Kidney (tissue), 13 donors: ENCODE measurements at regions not wholly inside any gene's neighbourhood (a gene's known extent, or its start where the extent isn't known, plus 50 kb on each side); places are given as distances from the start of the nearest gene placed in this dataset.

Experiments
- DNase-seq, 5 donors: peaks; one replicate each; pipeline ENCODE4 v3.0.0-alpha.2; 2013 to 2020
- FAIRE-seq: peaks from 2 replicates; lab custom pipeline; 2012; peaks lifted over from hg19 to GRCh38; lab: Jason Lieb, UNC
- H3K27ac ChIP-seq, 2 donors: one replicate each; pipeline ENCODE4 v1.7.0; 2013; ENCODE audit warnings: low read depth in 2 of 2, low read length in 2 of 2, inconsistent platforms in 1 of 2
- H3K27me3 ChIP-seq: one replicate; pipeline ENCODE4 v1.7.1; 2013; ENCODE audit warnings: low read length, inconsistent platforms; ENCODE audit not compliant: control insufficient read depth, insufficient read depth
- H3K36me3 ChIP-seq, 3 donors: one replicate each; pipeline versions ENCODE4 v1.7.0 to v1.7.1; 2013; ENCODE audit warnings: low read length in 3 of 3, control low read depth in 1 of 3, inconsistent platforms in 1 of 3; ENCODE audit not compliant: insufficient read depth in 3 of 3, control insufficient read depth in 2 of 3
- H3K4me1 ChIP-seq, 3 donors: one replicate each; pipeline versions ENCODE4 v1.7.0 to v1.7.1; 2013; ENCODE audit warnings: low read length in 3 of 3, inconsistent platforms in 1 of 3, low read depth in 1 of 3; ENCODE audit not compliant: control insufficient read depth in 2 of 3, insufficient read depth in 2 of 3
- H3K4me3 ChIP-seq, 3 donors: one replicate each; pipeline versions ENCODE4 v1.7.0 to v1.8.1; 2013; ENCODE audit warnings: low read length in 3 of 3, control low read depth in 1 of 3, inconsistent platforms in 1 of 3
- H3K9ac ChIP-seq, 3 donors: one replicate each; pipeline versions ENCODE4 v1.7.0 to v1.7.1; 2013; ENCODE audit warnings: low read length in 3 of 3, control low read depth in 1 of 3, inconsistent platforms in 1 of 3
- H3K9me3 ChIP-seq, 3 donors: one replicate each; pipeline versions ENCODE4 v1.7.0 to v1.7.1; 2013; ENCODE audit warnings: low read length in 3 of 3, control low read depth in 1 of 3, inconsistent platforms in 1 of 3; ENCODE audit not compliant: control insufficient read depth in 2 of 3, insufficient read depth in 1 of 3
- CTCF ChIP-seq: IDR thresholded peaks from 3 replicates; pipeline ENCODE4 v1.5.1; 2012; ENCODE audit warnings: mild to moderate bottlenecking, moderate library complexity, borderline replicate concordance; ENCODE audit not compliant: insufficient read depth; ENCODE audit errors: extremely low read depth
- intact Hi-C: fragments of 100-400 bp; cut with DNase I; formaldehyde crosslinking; loops from one replicate; pipeline ENCODE4 v1.11.1; 2022
- donor health status: control.
- donor health status: control.
- donor health status: control.
- donor health status: control.
- donor health status: control.
- donor health status: DM: yes; HTN: yes; CAD: no.
- donor health status: Normal renal cell carcinoma (clear cell type).

GRCh38 chr15:87212041-87212440 is 1044.5 kb downstream of the NTRK3 start:
- no peak overlapping the region for H3K27ac ChIP-seq
- H3K4me1 ChIP-seq, result no peaks in the 10 kb centered on the region
- peak in 2 of 5 donors; percentile 11 to 24 for DNase-seq
- H3K4me3 ChIP-seq, result no peak overlapping the region
- no peak for TF ChIP-seq CTCF
- no peaks in the 10 kb centered on the region for H3K9me3 ChIP-seq
- FAIRE-seq, result no peak
- H3K9ac ChIP-seq, result no peak overlapping the region
- H3K36me3 ChIP-seq, result no peaks in the 10 kb centered on the region
- intact Hi-C loops, result no loop called here
- no peaks in the 10 kb centered on the region for H3K27me3 ChIP-seq

GRCh38 chr15:87211547-87211946 is 1045.0 kb downstream of the NTRK3 start:
- FAIRE-seq (no peak), DNase-seq (no peak)
- TF ChIP-seq CTCF, result no peak
- Histone ChIP-seq H3K4me3 (no peak overlapping the region), H3K36me3 (no peaks in the 10 kb centered on the region), H3K4me1 (no peaks in the 10 kb centered on the region), H3K9ac (no peak overlapping the region), H3K9me3 (no peaks in the 10 kb centered on the region), H3K27ac (no peak overlapping the region), H3K27me3 (no peaks in the 10 kb centered on the region)
- intact Hi-C loops, result no loop called here

GRCh38 chr15:87209891-87210689 is 1046.4 kb downstream of the NTRK3 start:
- Histone ChIP-seq H3K27me3 (no peaks in the 10 kb centered on the region), H3K36me3 (no peaks in the 10 kb centered on the region), H3K27ac (no peak overlapping the region), H3K4me3 (no peak overlapping the region), H3K4me1 (no peaks in the 10 kb centered on the region), H3K9ac (no peak overlapping the region), H3K9me3 (no peaks in the 10 kb centered on the region)
- no peak for FAIRE-seq
- TF ChIP-seq CTCF, result no peak
- no peak for DNase-seq
- intact Hi-C loops, result no loop called here
